NCI-H748 (cell line): ENCODE measurements at regions not wholly inside any gene's neighbourhood (a gene's known extent, or its start where the extent isn't known, plus 50 kb on each side); places are given as distances from the start of the nearest gene placed in this dataset.
"Not testable (repeated sequence)": the region's sequence is repeated elsewhere in the genome, so short reads cannot be mapped to it uniquely, and the experiment has no call there.

Source experiments
- DNase-seq: peaks from one replicate; lab custom pipeline; 2025; ENCODE audit not compliant: unreplicated experiment; lab: John Stamatoyannopoulos, UW

DNA sequence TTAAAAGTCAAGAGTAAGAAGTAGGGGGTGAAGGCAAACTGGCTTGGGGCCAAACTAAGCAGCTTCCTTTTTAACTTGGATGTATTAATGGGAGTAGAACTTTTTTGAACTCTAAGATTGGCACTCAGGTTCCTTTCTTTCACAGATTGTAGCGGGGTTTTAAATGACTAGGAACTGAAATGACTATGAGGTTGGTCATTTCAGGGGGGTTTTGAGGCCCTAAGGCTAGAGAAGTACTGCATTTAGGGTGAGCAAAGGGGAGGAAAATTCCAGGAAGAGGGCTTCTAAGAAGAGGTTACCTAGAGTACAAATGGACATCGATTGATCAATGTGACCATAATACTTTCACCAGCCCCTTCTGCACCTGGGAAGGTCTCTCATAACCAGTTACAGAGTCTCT, 381.8 kb downstream of the MLLT3 start:
- DNase-seq: no peak

GRCh38 chr9:20238921-20239320, 383.4 kb downstream of the MLLT3 start:
- no peak for DNase-seq

DNA sequence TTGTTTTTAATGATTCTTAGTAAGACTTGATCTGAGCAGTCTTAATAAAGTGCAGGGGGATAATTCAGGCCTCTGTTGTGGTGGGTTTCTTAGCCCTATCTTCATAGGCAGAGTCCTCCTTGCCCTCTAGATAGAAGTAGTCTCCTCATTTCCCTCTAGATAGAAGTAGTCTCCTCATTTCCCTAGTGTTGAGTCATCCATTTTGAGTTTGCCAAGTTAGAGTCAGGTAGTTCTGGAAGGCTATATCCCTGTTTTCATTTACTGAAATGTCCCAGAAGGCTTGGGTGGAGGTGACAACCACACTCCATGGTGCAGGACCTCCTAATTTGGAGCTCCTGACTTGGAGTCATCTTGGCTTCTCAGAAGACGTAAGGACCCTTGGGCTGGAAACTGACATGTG, 384.6 kb downstream of the MLLT3 start:
- no peak for DNase-seq

DNA sequence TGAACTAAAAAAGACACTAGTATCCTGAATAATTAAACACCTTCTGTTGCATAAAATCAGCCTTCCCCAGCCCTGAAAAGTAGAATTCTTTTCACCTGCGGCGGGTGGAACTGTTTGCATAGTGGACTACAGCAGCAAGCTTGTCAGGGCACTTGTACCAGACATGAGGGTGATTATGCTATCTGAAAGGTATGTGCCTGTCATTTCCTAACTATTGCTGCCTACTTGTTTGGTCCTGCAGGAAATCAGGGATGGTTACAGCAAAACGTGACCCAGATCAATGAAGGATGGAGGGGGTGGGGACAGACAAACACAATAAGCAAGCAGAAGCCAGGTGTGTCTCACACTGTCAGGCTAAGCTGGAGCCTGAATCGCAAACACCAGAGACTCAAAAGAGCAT, 385.6 kb downstream of the MLLT3 start:
- DNase-seq: peak; percentile 98

DNA sequence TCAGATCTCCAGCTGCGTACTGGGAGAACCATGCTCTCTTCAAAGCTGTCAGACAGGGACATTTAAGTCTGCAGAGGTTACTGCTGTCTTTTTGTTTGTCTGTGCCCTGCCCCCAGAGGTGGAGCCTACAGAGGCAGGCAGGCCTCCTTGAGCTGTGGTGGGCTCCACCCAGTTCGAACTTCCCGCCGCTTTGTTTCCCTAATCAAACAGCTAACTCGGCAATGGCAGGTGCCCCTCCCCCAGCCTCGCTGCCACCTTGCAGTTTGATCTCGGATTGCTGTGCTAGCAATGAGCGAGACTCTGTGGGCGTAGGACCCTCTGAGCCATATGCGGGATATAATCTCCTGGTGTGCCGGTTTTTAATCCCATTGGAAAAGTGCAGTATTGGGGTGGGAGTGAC, 387.1 kb downstream of the MLLT3 start:
- not testable (repeated sequence) for DNase-seq

DNA sequence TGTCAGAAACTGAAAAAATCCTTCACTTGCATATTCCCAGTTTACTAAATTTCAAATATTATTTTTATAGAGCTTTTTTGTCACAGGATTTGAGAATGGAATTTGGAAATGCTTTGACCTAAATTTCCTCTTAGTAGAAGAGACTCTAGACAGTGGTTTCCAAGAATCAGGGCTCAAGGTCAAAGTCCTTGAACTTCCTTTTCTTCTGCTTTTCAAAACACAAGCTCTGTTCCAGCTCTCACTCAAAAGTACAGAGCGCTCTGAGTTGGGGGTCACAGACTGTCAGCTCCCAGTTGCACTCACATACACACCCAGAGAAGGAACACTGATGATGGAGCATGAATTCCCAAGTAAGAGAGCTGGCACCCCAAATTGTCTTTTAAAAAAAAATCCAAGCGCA, 394.2 kb downstream of the MLLT3 start:
- DNase-seq: no peak

- DNase-seq: no peak
Observed at GRCh38 chr9:20227166-20227874, 395.0 kb downstream of the MLLT3 start.

GRCh38 chr9:20226345-20226744, 396.0 kb downstream of the MLLT3 start:
- peak; percentile 14 for DNase-seq

DNA sequence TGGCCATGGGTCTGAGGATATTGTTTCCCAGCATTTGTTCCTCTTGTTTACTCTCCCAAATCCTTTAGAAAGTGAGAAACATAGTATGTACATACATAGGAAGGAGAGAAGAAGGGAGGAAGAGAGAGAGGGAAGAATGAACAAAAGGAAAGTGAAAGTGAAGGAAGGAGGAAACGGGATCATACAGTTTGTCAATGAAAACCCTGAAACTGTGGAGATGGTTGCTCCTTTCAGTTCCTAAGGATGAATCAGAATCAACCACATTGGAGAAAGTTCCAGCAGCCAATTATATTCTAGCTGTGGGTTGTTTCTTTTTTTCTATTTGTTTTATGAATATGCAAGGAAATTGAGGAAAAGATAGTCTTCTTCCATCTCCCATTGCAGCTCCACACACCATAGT, 396.5 kb downstream of the MLLT3 start:
- DNase-seq: no peak

- DNase-seq: no peak
Observed at GRCh38 chr9:20224756-20225155, 397.5 kb downstream of the MLLT3 start.

DNA sequence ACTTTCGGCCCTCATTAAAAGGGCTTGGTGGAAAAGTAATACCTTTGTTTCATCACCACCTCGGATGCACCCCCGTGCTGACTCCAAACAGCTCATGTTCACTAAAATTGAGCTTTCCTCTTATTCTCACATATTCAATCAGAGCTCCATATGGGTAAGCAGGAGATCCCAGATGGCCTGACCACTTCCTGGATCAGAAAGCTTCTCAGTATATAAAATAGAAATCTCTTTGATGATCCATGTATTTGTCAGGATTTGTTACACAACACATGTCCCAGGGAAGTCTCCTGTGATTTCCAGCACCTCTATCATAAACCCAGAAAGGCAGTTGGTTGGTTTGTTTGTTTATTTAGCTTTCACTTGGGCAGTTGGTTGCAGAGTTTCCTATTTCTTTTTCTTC, 402.0 kb downstream of the MLLT3 start:
- DNase-seq: no peak

GRCh38 chr9:20219437-20219836, 402.9 kb downstream of the MLLT3 start:
- peak; percentile 24 for DNase-seq

GRCh38 chr9:20217596-20217995, 404.7 kb downstream of the MLLT3 start:
- no peak for DNase-seq

DNA sequence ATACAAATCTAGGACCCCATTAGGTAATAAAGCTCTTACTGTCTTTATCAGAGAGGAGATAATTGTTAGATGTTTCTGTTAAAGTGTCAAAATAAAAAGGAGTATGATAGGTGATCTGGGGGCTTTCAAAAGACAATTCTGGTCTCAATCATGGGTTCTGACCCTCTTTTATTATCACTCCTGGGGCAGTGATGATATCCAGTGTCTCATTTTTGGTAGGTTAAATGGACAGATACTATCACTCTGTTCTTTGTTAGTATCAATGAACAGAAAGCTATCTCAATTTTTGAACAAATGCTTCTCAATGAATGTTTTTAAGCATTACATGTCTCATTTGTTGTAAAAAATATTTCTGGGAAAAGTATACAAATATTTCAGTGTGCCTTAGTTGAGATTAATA, 405.9 kb downstream of the MLLT3 start:
- DNase-seq: no peak

DNA sequence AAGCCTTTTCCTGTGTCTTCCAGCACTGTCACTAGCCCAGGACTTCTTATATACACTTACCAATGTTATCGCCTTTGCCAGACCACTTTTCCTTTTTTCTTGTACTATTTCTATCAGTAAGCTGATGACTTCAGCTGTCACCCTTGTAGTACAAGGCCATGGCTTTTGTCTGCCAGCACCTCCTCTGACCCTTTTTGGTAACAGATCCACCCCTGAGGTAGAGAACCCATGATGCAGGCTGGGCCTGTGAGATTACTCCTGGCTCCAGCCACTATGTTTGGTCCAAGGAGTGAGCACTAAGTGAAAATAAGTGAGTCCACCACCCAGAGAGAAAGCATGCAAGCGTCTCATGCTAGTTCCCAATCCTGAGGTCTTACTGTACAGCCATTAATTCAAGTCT, 406.7 kb downstream of the MLLT3 start:
- no peak for DNase-seq

- DNase-seq: no peak
Observed at GRCh38 chr9:20212806-20213205, 409.5 kb downstream of the MLLT3 start.

DNA sequence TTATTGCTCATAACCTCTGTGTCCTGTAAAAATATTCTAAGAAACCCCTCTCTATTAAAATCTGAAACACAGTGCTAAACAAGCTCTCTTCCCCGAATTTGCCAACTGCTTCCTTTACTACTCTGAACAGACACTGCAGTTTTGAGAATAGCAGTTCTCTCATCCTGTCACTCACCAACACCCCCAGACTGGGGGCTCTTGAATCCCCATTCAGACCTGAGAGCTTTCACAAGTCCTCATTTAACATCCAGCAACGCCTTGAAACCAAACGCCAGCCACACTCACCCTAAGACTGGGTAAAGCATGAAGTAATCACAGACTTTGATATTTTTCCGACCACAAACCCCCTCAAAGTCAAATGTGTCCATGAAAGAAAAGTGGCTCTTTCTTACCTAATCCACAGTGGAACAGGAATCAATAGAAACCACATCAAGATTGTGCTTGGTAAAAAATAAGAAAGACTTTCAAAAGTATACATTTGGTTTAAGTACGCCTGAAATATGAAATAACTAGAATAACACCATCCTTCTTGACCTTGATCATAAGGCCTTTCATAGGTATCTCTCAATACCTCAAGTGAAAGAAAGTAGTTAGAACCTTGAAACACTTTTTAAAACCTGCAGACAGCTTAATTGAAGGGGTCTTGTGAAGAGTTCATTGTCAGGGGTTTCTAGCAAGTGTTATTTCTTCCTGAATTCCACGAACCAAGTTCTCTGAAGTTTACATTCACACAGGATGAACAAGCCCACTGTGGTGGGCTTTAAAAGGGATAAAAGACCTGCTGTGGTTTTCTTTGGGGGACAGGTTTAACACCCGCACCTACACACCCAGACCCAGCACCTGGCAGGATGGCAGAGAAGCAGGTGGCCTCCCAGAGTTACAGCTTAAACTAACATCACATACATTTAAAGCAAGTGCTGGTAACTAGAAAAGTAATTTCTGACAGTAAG, 412.6 kb downstream of the MLLT3 start:
- DNase-seq: no peak

DNA sequence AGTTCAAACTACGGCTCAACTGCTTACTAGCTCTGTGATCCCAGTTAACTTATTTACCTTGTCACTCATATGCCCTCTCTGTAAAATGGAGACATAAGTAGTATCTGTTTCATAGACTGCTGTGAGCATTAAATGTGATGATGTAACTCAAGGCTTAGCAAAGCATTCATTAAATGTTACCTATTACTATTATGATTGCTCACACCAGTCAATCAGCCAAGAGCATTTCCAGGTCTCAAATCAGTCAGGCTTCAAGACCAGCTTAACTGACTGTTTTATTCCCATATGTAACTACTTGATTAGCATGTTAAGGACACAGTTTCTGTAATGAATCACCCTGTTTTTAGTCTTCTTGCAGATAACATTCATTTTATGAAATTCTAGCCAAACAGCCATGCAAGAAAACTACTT, 413.3 kb downstream of the MLLT3 start:
- DNase-seq: no peak

DNA sequence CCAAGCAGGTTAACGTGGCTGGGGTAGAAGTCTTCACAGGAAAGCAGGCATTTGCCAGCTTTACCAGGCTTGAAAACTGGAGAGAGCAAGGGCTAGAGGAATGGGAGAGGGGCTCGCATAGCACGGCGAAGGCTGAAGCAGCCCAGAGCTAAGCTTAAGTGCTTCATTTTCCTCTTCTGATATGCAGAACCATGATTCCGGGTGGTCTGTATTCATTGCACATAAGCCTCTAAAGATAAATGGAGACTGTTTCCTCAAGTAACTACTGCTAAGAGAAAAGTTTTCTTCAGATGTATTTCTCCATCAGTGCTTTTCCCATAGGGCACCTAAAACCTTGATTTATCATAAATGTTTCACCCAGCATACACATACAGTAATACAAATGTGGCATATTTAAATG, 414.1 kb downstream of the MLLT3 start:
- no peak for DNase-seq

GRCh38 chr9:20207176-20207575, 415.1 kb downstream of the MLLT3 start:
- no peak for DNase-seq

GRCh38 chr9:20205821-20206220, 416.5 kb downstream of the MLLT3 start:
- no peak for DNase-seq

- DNase-seq: no peak
Observed at GRCh38 chr9:20200991-20201431, 412.2 kb upstream of the SLC24A2 start.
